Transverse colon (tissue), 4 donors: ENCODE measurements at regions not wholly inside any gene's neighbourhood (a gene's known extent, or its start where the extent isn't known, plus 50 kb on each side); places are given as distances from the start of the nearest gene placed in this dataset.

Experiments used
- CTCF ChIP-seq, 5 experiments: fragments of 200-600 bp in 3 of 5; fragments of 450-650 bp in 2 of 5; sonication (generic) in 3 of 5; IDR thresholded peaks; 1 replicate in 2 of 5; 2 replicates in 3 of 5; pipeline ENCODE4 v1.5.1; 2016 to 2017; ENCODE audit warnings: antibody characterized with exemption in 5 of 5, inconsistent platforms in 3 of 5, mild to moderate bottlenecking in 2 of 5, moderate library complexity in 1 of 5
- POLR2A ChIP-seq: fragments of 450-650 bp; IDR thresholded peaks from one replicate; pipeline ENCODE4 v1.6.1; 2016; ENCODE audit warnings: antibody characterized with exemption, mild to moderate bottlenecking, moderate library complexity
- POLR2AphosphoS5 ChIP-seq, 3 donors: sonication (generic); formaldehyde crosslinking; IDR thresholded peaks; one replicate each; pipeline ENCODE4 v1.6.1; 2016; ENCODE audit warnings: antibody characterized with exemption in 3 of 3

- TF ChIP-seq CTCF (IDR thresholded peaks at IDR 0.05), result no peak
- TF ChIP-seq POLR2AphosphoS5 (IDR thresholded peaks at IDR 0.05), result no peak
- no peak for TF ChIP-seq POLR2A
Measured at GRCh38 chr10:64093946-64094535, 572.8 kb downstream of the REEP3 start.
